ENCODE measurements at regions not wholly inside any gene's neighbourhood (a gene's known extent, or its start where the extent isn't known, plus 50 kb on each side); places are given as distances from the start of the nearest gene placed in this dataset.

GRCh38 chr14:53842938-53843337, 113.7 kb downstream of the BMP4 start:
- BruUV-seq (replicated peaks): no TSS peak
- H3K4me1 ChIP-seq (replicated peaks in 1 of 2; ENCODE audit: control insufficient read depth in 2 of 2, insufficient read depth in 2 of 2, low read length in 2 of 2): no peaks in the 10 kb centered on the region
- ATAC-seq (no peak), FAIRE-seq (no peak), DNase-seq (ENCODE audit: extremely low read depth in 1 of 4, low spot score in 3 of 4) (no peak)
- no peak overlapping the region for H3K4me3 ChIP-seq
- no peaks in the 10 kb centered on the region for H3K36me3 ChIP-seq (ENCODE audit: control insufficient read depth, insufficient read depth, low read length)
- H3K27me3 ChIP-seq (ENCODE audit: control insufficient read depth in 2 of 2, insufficient read depth in 2 of 2, low read length in 2 of 2): no peaks in the 10 kb centered on the region
- ChIA-PET CTCF (ENCODE audit: low intra/inter-chr PET ratio) (no interaction called here), POLR2A (no interaction called here)
- no peak overlapping the region for H3K4me2 ChIP-seq (ENCODE audit: insufficient read depth, low read length)
- no peak overlapping the region for H3K27ac ChIP-seq (ENCODE audit: extremely low read depth, low read depth, low read length)
- H3K9ac ChIP-seq (ENCODE audit: insufficient read depth in 1 of 2, low read depth in 2 of 2, low read length in 2 of 2): no peak overlapping the region
- in situ Hi-C loops (cut with MboI): no loop called here
- intact Hi-C loops (cut with micrococcal nuclease): no loop called here
- H3K79me2 ChIP-seq (ENCODE audit: control insufficient read depth, insufficient read depth, low read length): no peaks in the 10 kb centered on the region
- no peaks in the 10 kb centered on the region for H3K9me1 ChIP-seq (ENCODE audit: control insufficient read depth, insufficient read depth, low read length)
- H3K9me3 ChIP-seq (replicated peaks; ENCODE audit: control insufficient read depth, insufficient read depth, low read depth, low read length): no peaks in the 10 kb centered on the region
- WGBS (ENCODE audit: insufficient coverage, low coverage, missing lambda C conversion rate): 0% methylated on average over 4 of the region's 4 CpGs
- no peaks in the 10 kb centered on the region for H4K20me1 ChIP-seq (replicated peaks; ENCODE audit: control insufficient read depth, insufficient read depth, low read length)
- H2AFZ ChIP-seq (ENCODE audit: low read depth, low read length): no peak overlapping the region
- TF ChIP-seq MNT (conservative IDR thresholded peaks at IDR 0.05) (no peak), KLF16 (IDR thresholded peaks at IDR 0.05) (no peak), GTF3C2 (IDR thresholded peaks at IDR 0.05; ENCODE audit: borderline replicate concordance, extremely low read depth, insufficient read length) (no peak), CEBPZ (IDR thresholded peaks at IDR 0.05; ENCODE audit: borderline replicate concordance, low read depth, low read length) (no peak), TRIM25 (IDR thresholded peaks at IDR 0.05; ENCODE audit: borderline replicate concordance) (no peak), ZNF354B (CRISPR knock-in tag; IDR thresholded peaks at IDR 0.05) (no peak), RBM34 (IDR thresholded peaks at IDR 0.05; ENCODE audit: borderline replicate concordance, insufficient read depth, low read length) (no peak), MXI1 (IDR thresholded peaks at IDR 0.05; ENCODE audit: low read depth, low read length) (no peak), JUN (IDR thresholded peaks at IDR 0.05; ENCODE audit: borderline replicate concordance, low read depth, low read length) (no peak), JUN (CRISPR knock-in tag; IDR thresholded peaks at IDR 0.05; ENCODE audit: borderline replicate concordance) (no peak)
